RWPE2 (cell line): ENCODE measurements at regions not wholly inside any gene's neighbourhood (a gene's known extent, or its start where the extent isn't known, plus 50 kb on each side); places are given as distances from the start of the nearest gene placed in this dataset.
"Not testable (repeated sequence)": the region's sequence is repeated elsewhere in the genome, so short reads cannot be mapped to it uniquely, and the experiment has no call there.

Source experiments
- ATAC-seq: fragments of 200-7000 bp; cut with Tn5 transposase; 3 replicates; pipeline ENCODE4 v1.9.1; 2021; ENCODE audit warnings: low read depth
- DNase-seq: peaks from one replicate; pipeline ENCODE4 v3.0.0-alpha.2; 2020; ENCODE audit warnings: low spot score
- H3K27ac ChIP-seq: fragments of 450-650 bp; 2 replicates; pipeline ENCODE4 v1.5.1; 2017; ENCODE audit warnings: mild to moderate bottlenecking; ENCODE audit not compliant: poor library complexity, severe bottlenecking
- H3K27me3 ChIP-seq: fragments of 250-450 bp; sonication (Bioruptor Pico); 2 replicates; pipeline ENCODE4 v1.5.1; 2021; ENCODE audit warnings: mild to moderate bottlenecking, moderate library complexity; ENCODE audit not compliant: insufficient read depth, poor library complexity, severe bottlenecking
- H3K36me3 ChIP-seq: fragments of 250-450 bp; sonication (Bioruptor Pico); 2 replicates; pipeline ENCODE4 v1.5.1; 2020; ENCODE audit warnings: low read depth, mild to moderate bottlenecking, moderate library complexity
- H3K4me1 ChIP-seq: fragments of 250-450 bp; sonication (Bioruptor Pico); 2 replicates; pipeline ENCODE4 v1.5.1; 2021; ENCODE audit warnings: mild to moderate bottlenecking, moderate library complexity; ENCODE audit not compliant: insufficient read depth, poor library complexity, severe bottlenecking
- H3K4me3 ChIP-seq: fragments of 250-450 bp; sonication (Bioruptor Pico); 2 replicates; pipeline ENCODE4 v1.5.1; 2021; ENCODE audit warnings: mild to moderate bottlenecking, moderate library complexity; ENCODE audit not compliant: severe bottlenecking
- H3K9me3 ChIP-seq: fragments of 250-450 bp; sonication (Bioruptor Pico); 2 replicates; pipeline ENCODE4 v1.5.1; 2021; ENCODE audit warnings: mild to moderate bottlenecking, moderate library complexity; ENCODE audit not compliant: severe bottlenecking
- CTCF ChIP-seq: fragments of 450-650 bp; IDR thresholded peaks from one replicate; pipeline ENCODE4 v1.5.1; 2017; ENCODE audit warnings: mild to moderate bottlenecking, moderate library complexity; ENCODE audit not compliant: poor library complexity, severe bottlenecking

GRCh38 chr14:37870632-37871346, 275.4 kb downstream of the TTC6 start:
- TF ChIP-seq CTCF = no peak
- H3K27me3 ChIP-seq = no peaks in the 10 kb centered on the region
- H3K36me3 ChIP-seq = no peaks in the 10 kb centered on the region
- H3K27ac ChIP-seq = no peak overlapping the region
- no peak for ATAC-seq
- H3K4me3 ChIP-seq = no peak overlapping the region
- peaks cover 8% of the 10 kb centered on the region for H3K4me1 ChIP-seq
- H3K9me3 ChIP-seq = no peaks in the 10 kb centered on the region
- DNase-seq = no peak

- DNase-seq, H3K36me3 ChIP-seq, ATAC-seq, H3K27me3 ChIP-seq, H3K4me1 ChIP-seq, H3K27ac ChIP-seq, H3K9me3 ChIP-seq, H3K4me3 ChIP-seq: not testable (repeated sequence)
These were observed 278.6 kb downstream of the TTC6 start for GRCh38 chr14:37874065-37874428.

- TF ChIP-seq CTCF = peak; percentile 96
- H3K36me3 ChIP-seq = no peaks in the 10 kb centered on the region
- no peak overlapping the region for H3K4me3 ChIP-seq
- ATAC-seq = peak; percentile 87
- DNase-seq = peak; percentile 79
- no peak overlapping the region for H3K27ac ChIP-seq
- H3K4me1 ChIP-seq = peaks cover 8% of the 10 kb centered on the region
- no peaks in the 10 kb centered on the region for H3K27me3 ChIP-seq
- no peaks in the 10 kb centered on the region for H3K9me3 ChIP-seq
These were observed 279.1 kb downstream of the TTC6 start for GRCh38 chr14:37874429-37875109.

GRCh38 chr14:37888234-37888633, 292.8 kb downstream of the TTC6 start:
- no peaks in the 10 kb centered on the region for H3K4me1 ChIP-seq
- no peaks in the 10 kb centered on the region for H3K36me3 ChIP-seq
- no peak for TF ChIP-seq CTCF
- H3K27ac ChIP-seq = no peak overlapping the region
- DNase-seq (no peak), ATAC-seq (no peak)
- H3K4me3 ChIP-seq = no peak overlapping the region
- H3K27me3 ChIP-seq = no peaks in the 10 kb centered on the region
- H3K9me3 ChIP-seq = no peaks in the 10 kb centered on the region

GRCh38 chr14:37889087-37889486, 293.7 kb downstream of the TTC6 start:
- Histone ChIP-seq H3K4me1 (no peaks in the 10 kb centered on the region), H3K36me3 (no peaks in the 10 kb centered on the region), H3K4me3 (no peak overlapping the region), H3K27ac (no peak overlapping the region), H3K27me3 (no peaks in the 10 kb centered on the region), H3K9me3 (no peaks in the 10 kb centered on the region)
- DNase-seq (no peak), ATAC-seq (no peak)
- TF ChIP-seq CTCF = no peak
